IMR-90 (cell line): ENCODE measurements at regions not wholly inside any gene's neighbourhood (a gene's known extent, or its start where the extent isn't known, plus 50 kb on each side); places are given as distances from the start of the nearest gene placed in this dataset.

Experiments
- ATAC-seq: fragments of 200-7000 bp; cut with Tn5 transposase; 2 replicates; pipeline ENCODE4 v1.9.1; 2020; ENCODE audit warnings: low read depth, mild to moderate bottlenecking, moderate library complexity
- BruUV-seq: library from RNA; stranded (reverse); fragments of 400-500 nt; replicated peaks from 2 replicates; lab custom pipeline; 2021; lab: Mats Ljungman, UMichigan
- CTCF ChIA-PET: fragments of 300-600 bp; formaldehyde crosslinking; extraction: SDS; loops from one replicate; lab custom pipeline; 2021; ENCODE audit warnings: antibody characterized with exemption; lab: Yijun Ruan, JAX
- POLR2A ChIA-PET: fragments of 300-600 bp; sonication (Branson Sonifier 250); formaldehyde crosslinking; loops from one replicate; lab custom pipeline; 2022; ENCODE audit warnings: antibody characterized with exemption; ENCODE audit not compliant: unreplicated experiment; lab: Charles Lee
- DNase-seq: peaks from one replicate; pipeline ENCODE4 v3.0.0; 2013
- H2AFZ ChIP-seq: replicated peaks from 2 replicates; pipeline ENCODE3; 2013; ENCODE audit warnings: low read length, mild to moderate bottlenecking; ENCODE audit not compliant: poor library complexity
- H2AK5ac ChIP-seq: 2 replicates; pipeline ENCODE4 v1.6.1; 2013; ENCODE audit warnings: low read depth, low read length, inconsistent platforms
- H2AK9ac ChIP-seq: replicated peaks from 2 replicates; pipeline ENCODE3; 2013; ENCODE audit warnings: mild to moderate bottlenecking, low read depth, low read length, moderate library complexity; ENCODE audit not compliant: poor library complexity
- H2BK120ac ChIP-seq: 2 replicates; pipeline ENCODE4 v1.6.1; 2013; ENCODE audit warnings: low read depth, low read length, inconsistent platforms
- H2BK15ac ChIP-seq: 3 replicates; pipeline ENCODE4 v1.6.1; 2013; ENCODE audit warnings: low read depth, low read length, inconsistent platforms
- H2BK20ac ChIP-seq: 2 replicates; pipeline ENCODE4 v1.6.1; 2013; ENCODE audit warnings: low read depth, mild to moderate bottlenecking, inconsistent platforms, low read length, moderate library complexity
- H2BK5ac ChIP-seq: 2 replicates; pipeline ENCODE4 v1.6.1; 2013; ENCODE audit warnings: mild to moderate bottlenecking, low read depth, low read length, inconsistent platforms; ENCODE audit not compliant: poor library complexity, severe bottlenecking
- H3K14ac ChIP-seq: replicated peaks from 2 replicates; pipeline ENCODE4 v1.6.1; 2013; ENCODE audit warnings: low read depth, low read length, inconsistent platforms
- H3K18ac ChIP-seq: 2 replicates; pipeline ENCODE4 v1.6.1; 2013; ENCODE audit warnings: low read depth, low read length, control low read depth
- H3K23ac ChIP-seq: 2 replicates; pipeline ENCODE4 v1.6.1; 2013; ENCODE audit warnings: low read depth, low read length, inconsistent platforms
- H3K27ac ChIP-seq: 2 replicates; pipeline ENCODE4 v1.5.1; 2013; ENCODE audit warnings: mild to moderate bottlenecking, control low read depth, low read length; ENCODE audit not compliant: insufficient read depth
- H3K27me3 ChIP-seq: 2 replicates; pipeline ENCODE4 v1.6.1; 2013; ENCODE audit warnings: low read length; ENCODE audit not compliant: control insufficient read depth, insufficient read depth
- H3K36me3 ChIP-seq: 2 replicates; pipeline ENCODE4 v1.6.1; 2013; ENCODE audit warnings: low read length, mixed read lengths; ENCODE audit not compliant: control insufficient read depth, insufficient read depth
- H3K4ac ChIP-seq: 2 replicates; pipeline ENCODE4 v1.6.1; 2013; ENCODE audit warnings: low read depth, low read length, inconsistent platforms
- H3K4me1 ChIP-seq: 2 replicates; pipeline ENCODE4 v1.6.1; 2013; ENCODE audit warnings: low read length, mixed read lengths; ENCODE audit not compliant: control insufficient read depth, insufficient read depth
- H3K4me2 ChIP-seq: 2 replicates; pipeline ENCODE4 v1.6.1; 2013; ENCODE audit warnings: low read depth, mild to moderate bottlenecking, control low read depth, low read length, moderate library complexity
- H3K4me3 ChIP-seq: 2 replicates; pipeline ENCODE4 v1.5.1; 2013; ENCODE audit warnings: low read depth, mild to moderate bottlenecking, control low read depth, low read length, moderate library complexity; ENCODE audit not compliant: insufficient read depth
- H3K56ac ChIP-seq: 2 replicates; pipeline ENCODE4 v1.6.1; 2013; ENCODE audit warnings: low read length, inconsistent platforms; ENCODE audit not compliant: insufficient read depth; ENCODE audit errors: extremely low read depth
- H3K79me1 ChIP-seq, 2 experiments: 2 replicates each; pipeline ENCODE4 v1.6.1; 2013; ENCODE audit warnings: low read length in 2 of 2, inconsistent platforms in 1 of 2, low read depth in 1 of 2
- H3K9ac ChIP-seq: 2 replicates; pipeline ENCODE4 v1.6.1; 2013; ENCODE audit warnings: low read depth, low read length, control low read depth
- H3K9me1 ChIP-seq: 2 replicates; pipeline ENCODE4 v1.6.1; 2013; ENCODE audit warnings: low read length, inconsistent platforms; ENCODE audit not compliant: insufficient read depth
- H3K9me3 ChIP-seq: 2 replicates; pipeline ENCODE4 v1.6.1; 2013; ENCODE audit warnings: low read length; ENCODE audit not compliant: control insufficient read depth, insufficient read depth
- H4K20me1 ChIP-seq: 2 replicates; pipeline ENCODE4 v1.6.1; 2013; ENCODE audit warnings: low read length, inconsistent platforms; ENCODE audit not compliant: insufficient read depth
- H4K5ac ChIP-seq: 2 replicates; pipeline ENCODE4 v1.6.1; 2013; ENCODE audit warnings: mild to moderate bottlenecking, low read depth, low read length, control low read depth
- H4K8ac ChIP-seq, 2 experiments: 2 replicates each; pipeline ENCODE4 v1.6.1; 2013; ENCODE audit warnings: low read depth in 2 of 2, low read length in 2 of 2, control low read depth in 1 of 2, inconsistent platforms in 1 of 2
- H4K91ac ChIP-seq: 2 replicates; pipeline ENCODE4 v1.6.1; 2013; ENCODE audit warnings: low read depth, low read length, inconsistent platforms; ENCODE audit not compliant: insufficient read depth
- FOS ChIP-seq: fragments of 150-350 bp; IDR thresholded peaks from 2 replicates; pipeline ENCODE4 v1.6.1; 2016; ENCODE audit warnings: low read depth, low read length
- MAFK ChIP-seq: IDR thresholded peaks from 2 replicates; pipeline ENCODE4 v1.6.1; 2012; ENCODE audit warnings: low read depth, low read length, improper control_type of control experiment
- SMC3 ChIP-seq: fragments of 150-350 bp; IDR thresholded peaks from 2 replicates; pipeline ENCODE4 v1.6.1; 2016; ENCODE audit warnings: low read depth, mild to moderate bottlenecking, antibody characterized with exemption, low read length, moderate library complexity
- USF2 ChIP-seq: fragments of 150-350 bp; IDR thresholded peaks from 2 replicates; pipeline ENCODE4 v1.6.1; 2017; ENCODE audit warnings: mild to moderate bottlenecking, antibody characterized with exemption, low read length, low read depth
- WGBS, 2 experiments: methylation state at CpG; one replicate each; pipeline versions ENCODE4 v1.1.5 to v1.1.7; 2013; ENCODE audit warnings: missing lambda C conversion rate in 2 of 2; ENCODE audit not compliant: insufficient read length in 1 of 2; ENCODE audit errors: extremely low coverage in 2 of 2; 5-methylcytosine and 5-hydroxymethylcytosine counted together
- dilution Hi-C: fragments of 300-500 bp; cut with HindIII; formaldehyde crosslinking; loops from one replicate; pipeline ENCODE4 v1.14.3; 2018; ENCODE audit warnings: low sequenced_read_pairs; ENCODE audit not compliant: unreplicated experiment
- in situ Hi-C: fragments of 300-500 bp; cut with MboI; formaldehyde crosslinking; loops from 3 replicates; pipeline ENCODE4 v1.14.3; 2019; ENCODE audit warnings: low sequenced_read_pairs, inconsistent platforms, mixed read lengths
- intact Hi-C: fragments of 100-400 bp; cut with micrococcal nuclease; formaldehyde crosslinking; loops from 2 replicates; pipeline ENCODE4 v1.10.0; 2022

DNA sequence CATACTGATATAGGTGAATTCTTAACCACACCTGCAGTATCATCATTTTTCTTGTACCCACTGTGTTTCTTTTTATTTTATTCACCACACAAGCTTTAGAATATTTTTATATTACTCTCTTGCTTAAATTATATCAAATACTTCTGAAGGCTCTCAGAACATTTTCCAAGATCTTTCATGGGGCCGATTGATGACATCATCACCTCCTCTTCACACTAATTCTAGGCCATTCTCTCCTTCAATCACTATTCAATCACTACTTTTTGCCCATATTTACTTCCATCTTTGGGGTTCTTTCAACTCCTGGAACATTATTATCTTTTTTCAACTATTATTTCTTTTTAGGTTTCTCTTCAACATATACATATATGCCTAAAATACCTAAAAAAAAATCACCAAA lies 1438.8 kb upstream of the ALCAM start:
- no peak overlapping the region for H2BK120ac ChIP-seq
- no peak overlapping the region for H4K91ac ChIP-seq
- in situ Hi-C loops = no loop called here
- H2BK5ac ChIP-seq = no peak overlapping the region
- no peaks in the 10 kb centered on the region for H3K4me1 ChIP-seq
- no peak overlapping the region for H2AK5ac ChIP-seq
- 56% methylated on average over 1 of the region's 1 CpG; no CpG with 5 or more reads in 1 of the 2 experiments for WGBS, 2 experiments
- H3K9me1 ChIP-seq = no peaks in the 10 kb centered on the region
- no peak overlapping the region for H4K5ac ChIP-seq
- no peak overlapping the region for H2AK9ac ChIP-seq
- no peaks in the 10 kb centered on the region for H4K20me1 ChIP-seq
- H3K27ac ChIP-seq = no peak overlapping the region
- H4K8ac ChIP-seq = no peak overlapping the region
- no peaks in the 10 kb centered on the region for H3K36me3 ChIP-seq
- no peaks in the 10 kb centered on the region for H3K27me3 ChIP-seq
- H3K56ac ChIP-seq = no peak overlapping the region
- no peak for TF ChIP-seq SMC3
- TF ChIP-seq MAFK = no peak
- TF ChIP-seq FOS = no peak
- no peak for TF ChIP-seq USF2
- CTCF ChIA-PET = no interaction called here
- no peaks in the 10 kb centered on the region for H3K9me3 ChIP-seq
- H2BK20ac ChIP-seq = no peak overlapping the region
- H3K9ac ChIP-seq = no peak overlapping the region
- dilution Hi-C loops = no loop called here
- DNase-seq (no peak), ATAC-seq (no peak)
- no peak overlapping the region for H3K14ac ChIP-seq
- POLR2A ChIA-PET = no interaction called here
- H2BK15ac ChIP-seq = no peak overlapping the region
- no TSS peak for BruUV-seq
- no peak overlapping the region for H3K18ac ChIP-seq
- no peak overlapping the region for H3K4me3 ChIP-seq
- no peak overlapping the region for H3K4me2 ChIP-seq
- no peak overlapping the region for H3K23ac ChIP-seq
- intact Hi-C loops = no loop called here
- no peak overlapping the region for H2AFZ ChIP-seq
- H3K79me1 ChIP-seq = no peaks in the 10 kb centered on the region
- H3K4ac ChIP-seq = no peak overlapping the region
